K562 (cell line): ENCODE measurements at regions not wholly inside any gene's neighbourhood (a gene's known extent, or its start where the extent isn't known, plus 50 kb on each side); places are given as distances from the start of the nearest gene placed in this dataset.

Source experiments
- ARID1B ChIP-seq: fragments of 450-650 bp; IDR thresholded peaks from 2 replicates; pipeline ENCODE4 v1.6.1; 2016; ENCODE audit warnings: antibody characterized with exemption, mild to moderate bottlenecking, inconsistent platforms
- ATF7 ChIP-seq: fragments of 450-650 bp; IDR thresholded peaks from 2 replicates; pipeline ENCODE4 v1.7.1; 2014; ENCODE audit warnings: mild to moderate bottlenecking, moderate library complexity
- BCL6 ChIP-seq: fragments of 250-450 bp; sonication (Bioruptor Pico); IDR thresholded peaks from 2 replicates; pipeline ENCODE4 v1.4.0; 2020
- CBX8 ChIP-seq: fragments of 200-600 bp; sonication (generic); IDR thresholded peaks from 2 replicates; pipeline ENCODE4 v1.6.1; 2012; ENCODE audit warnings: borderline replicate concordance, mixed run types, low read depth, mild to moderate bottlenecking, moderate library complexity, mixed read lengths, low read length, control low read depth, inconsistent platforms; ENCODE audit not compliant: poor library complexity, severe bottlenecking; ENCODE audit errors: extremely low read depth
- CEBPZ ChIP-seq: fragments of 150-350 bp; IDR thresholded peaks from 2 replicates; pipeline ENCODE4 v1.6.1; 2014; ENCODE audit warnings: low read depth, mild to moderate bottlenecking, low read length, borderline replicate concordance
- CHD4 ChIP-seq: fragments of 200-600 bp; sonication (generic); IDR thresholded peaks from 3 replicates; pipeline ENCODE4 v1.6.1; 2012; ENCODE audit warnings: low read depth, mild to moderate bottlenecking, mixed read lengths, low read length, inconsistent platforms; ENCODE audit not compliant: insufficient read depth, insufficient replicate concordance, poor library complexity, severe bottlenecking
- DEAF1 ChIP-seq: fragments of 450-650 bp; formaldehyde crosslinking; IDR thresholded peaks from 2 replicates; pipeline ENCODE4 v1.4.0; 2020; ENCODE audit warnings: mild to moderate bottlenecking, moderate library complexity
- EP300 ChIP-seq: IDR thresholded peaks from 2 replicates; pipeline ENCODE4 v1.6.1; 2012; ENCODE audit warnings: low read length, improper control_type of control experiment
- GABPA ChIP-seq: fragments of 200-800 bp; sonication (Bioruptor generic); conservative IDR thresholded peaks from 2 replicates; pipeline ENCODE4 v1.6.1; 2016; ENCODE audit warnings: low read depth, missing genetic modification characterization, missing compliant biosample characterization
- JUND ChIP-seq, 2 experiments: IDR thresholded peaks; 2 replicates in 1 of 2; 3 replicates in 1 of 2; pipeline ENCODE4 v1.6.1; 2011; ENCODE audit warnings: borderline replicate concordance in 2 of 2, low read depth in 2 of 2, low read length in 2 of 2, improper control_type of control experiment in 1 of 2, missing biosample characterization in 1 of 2, missing genetic modification characterization in 1 of 2, missing genetic modification reagents in 1 of 2
- MCM7 ChIP-seq, 2 experiments: fragments of 450-650 bp; IDR thresholded peaks; 2 replicates each; pipeline ENCODE4 v1.6.1; 2016 to 2018
- NONO ChIP-seq, 2 experiments: fragments of 200-400 bp in 1 of 2; fragments of 450-650 bp in 1 of 2; formaldehyde crosslinking in 1 of 2; IDR thresholded peaks; 2 replicates each; pipeline ENCODE4 v1.6.1; 2017; ENCODE audit warnings: low read depth in 2 of 2, mild to moderate bottlenecking in 2 of 2, moderate library complexity in 2 of 2, low read length in 1 of 2
- TCF7L2 ChIP-seq: fragments of 150-350 bp; IDR thresholded peaks from 2 replicates; pipeline ENCODE4 v1.6.1; 2016; ENCODE audit warnings: low read depth, mild to moderate bottlenecking, low read length, moderate library complexity
- XRCC5 ChIP-seq: fragments of 200-400 bp; formaldehyde crosslinking; IDR thresholded peaks from 2 replicates; pipeline ENCODE4 v1.6.1; 2017; ENCODE audit warnings: low read depth, mild to moderate bottlenecking, low read length
- ZC3H11A ChIP-seq: IDR thresholded peaks from 2 replicates; pipeline ENCODE4 v1.6.1; 2012; ENCODE audit warnings: low read depth, low read length, improper control_type of control experiment
- ZEB2 ChIP-seq: fragments of 450-650 bp; IDR thresholded peaks from 2 replicates; pipeline ENCODE4 v1.6.1; 2016
- ZNF57 ChIP-seq: fragments of 450-650 bp; formaldehyde crosslinking; IDR thresholded peaks from 2 replicates; pipeline ENCODE4 v1.4.0; 2020; ENCODE audit warnings: mild to moderate bottlenecking, moderate library complexity
- TF ChIP-seq, protein P1 (sequence below): fragments of 450-650 bp; IDR thresholded peaks from 2 replicates; pipeline ENCODE4 v1.7.0; 2016; ENCODE audit warnings: borderline replicate concordance
- TF ChIP-seq, protein P2 (sequence below): fragments of 150-350 bp; conservative IDR thresholded peaks from 2 replicates; pipeline ENCODE4 v1.6.1; 2014; ENCODE audit warnings: low read length

- no peak for TF ChIP-seq CEBPZ
- no peak for TF ChIP-seq DEAF1 (CRISPR knock-in tag)
- no peak for TF ChIP-seq ZNF57
- TF ChIP-seq XRCC5: no peak
- TF ChIP-seq NONO (IDR thresholded peaks at IDR 0.05; ENCODE audit: low read depth in 2 of 2, low read length in 1 of 2): no peak
- TF ChIP-seq JUND (IDR thresholded peaks at IDR 0.05; ENCODE audit: borderline replicate concordance, low read depth, low read length): peak; percentile 89
- peak; percentile 87; the same call in 2 of the 3 replicates for TF ChIP-seq JUND (tag; IDR thresholded peaks at IDR 0.05; ENCODE audit: borderline replicate concordance, low read depth, low read length)
- TF ChIP-seq ARID1B: peak; percentile 93
- TF ChIP-seq BCL6 (CRISPR knock-in tag): no peak
- TF ChIP-seq TCF7L2: no peak
- peak; percentile 90 for TF ChIP-seq ATF7
- TF ChIP-seq CHD4: no peak
- TF ChIP-seq, protein P1, sequence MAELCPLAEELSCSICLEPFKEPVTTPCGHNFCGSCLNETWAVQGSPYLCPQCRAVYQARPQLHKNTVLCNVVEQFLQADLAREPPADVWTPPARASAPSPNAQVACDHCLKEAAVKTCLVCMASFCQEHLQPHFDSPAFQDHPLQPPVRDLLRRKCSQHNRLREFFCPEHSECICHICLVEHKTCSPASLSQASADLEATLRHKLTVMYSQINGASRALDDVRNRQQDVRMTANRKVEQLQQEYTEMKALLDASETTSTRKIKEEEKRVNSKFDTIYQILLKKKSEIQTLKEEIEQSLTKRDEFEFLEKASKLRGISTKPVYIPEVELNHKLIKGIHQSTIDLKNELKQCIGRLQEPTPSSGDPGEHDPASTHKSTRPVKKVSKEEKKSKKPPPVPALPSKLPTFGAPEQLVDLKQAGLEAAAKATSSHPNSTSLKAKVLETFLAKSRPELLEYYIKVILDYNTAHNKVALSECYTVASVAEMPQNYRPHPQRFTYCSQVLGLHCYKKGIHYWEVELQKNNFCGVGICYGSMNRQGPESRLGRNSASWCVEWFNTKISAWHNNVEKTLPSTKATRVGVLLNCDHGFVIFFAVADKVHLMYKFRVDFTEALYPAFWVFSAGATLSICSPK: no peak
- no peak for TF ChIP-seq CBX8
- TF ChIP-seq, protein P2, sequence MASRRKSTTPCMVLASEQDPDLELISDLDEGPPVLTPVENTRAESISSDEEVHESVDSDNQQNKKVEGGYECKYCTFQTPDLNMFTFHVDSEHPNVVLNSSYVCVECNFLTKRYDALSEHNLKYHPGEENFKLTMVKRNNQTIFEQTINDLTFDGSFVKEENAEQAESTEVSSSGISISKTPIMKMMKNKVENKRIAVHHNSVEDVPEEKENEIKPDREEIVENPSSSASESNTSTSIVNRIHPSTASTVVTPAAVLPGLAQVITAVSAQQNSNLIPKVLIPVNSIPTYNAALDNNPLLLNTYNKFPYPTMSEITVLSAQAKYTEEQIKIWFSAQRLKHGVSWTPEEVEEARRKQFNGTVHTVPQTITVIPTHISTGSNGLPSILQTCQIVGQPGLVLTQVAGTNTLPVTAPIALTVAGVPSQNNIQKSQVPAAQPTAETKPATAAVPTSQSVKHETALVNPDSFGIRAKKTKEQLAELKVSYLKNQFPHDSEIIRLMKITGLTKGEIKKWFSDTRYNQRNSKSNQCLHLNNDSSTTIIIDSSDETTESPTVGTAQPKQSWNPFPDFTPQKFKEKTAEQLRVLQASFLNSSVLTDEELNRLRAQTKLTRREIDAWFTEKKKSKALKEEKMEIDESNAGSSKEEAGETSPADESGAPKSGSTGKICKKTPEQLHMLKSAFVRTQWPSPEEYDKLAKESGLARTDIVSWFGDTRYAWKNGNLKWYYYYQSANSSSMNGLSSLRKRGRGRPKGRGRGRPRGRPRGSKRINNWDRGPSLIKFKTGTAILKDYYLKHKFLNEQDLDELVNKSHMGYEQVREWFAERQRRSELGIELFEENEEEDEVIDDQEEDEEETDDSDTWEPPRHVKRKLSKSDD: no peak
- 0 out of 2 replicates have a peak, but pooled peaks have one; percentile 24 for TF ChIP-seq GABPA (tag)
- TF ChIP-seq MCM7 (IDR thresholded peaks at IDR 0.05): no peak
- peak; percentile 95 for TF ChIP-seq EP300
- TF ChIP-seq ZC3H11A: no peak
- TF ChIP-seq ZEB2: 0 out of 2 replicates have a peak, but pooled peaks have one; percentile 56
Observed at GRCh38 chr3:152109038-152109437, 159.7 kb upstream of the MBNL1 start (continued).
